ENCODE measurements at regions not wholly inside any gene's neighbourhood (a gene's known extent, or its start where the extent isn't known, plus 50 kb on each side); places are given as distances from the start of the nearest gene placed in this dataset.

- TF ChIP-seq CTCF (IDR thresholded peaks at IDR 0.05) = no peak
- TF ChIP-seq EZH2 (IDR thresholded peaks at IDR 0.05) = no peak
- TF ChIP-seq EZH2phosphoT487 (IDR thresholded peaks at IDR 0.05) = no peak
These were observed 814.5 kb downstream of the RPS29 start for GRCh38 chr14:48771717-48772116.

All from neural progenitor cell (in vitro differentiated cells).